Mesenchymal stem cell (in vitro differentiated cells and primary cell): ENCODE measurements at regions not wholly inside any gene's neighbourhood (a gene's known extent, or its start where the extent isn't known, plus 50 kb on each side); places are given as distances from the start of the nearest gene placed in this dataset.

ENCODE experiments used
- DNase-seq: peaks from one replicate; pipeline ENCODE4 v3.0.0-alpha.2; 2013
- H2AFZ ChIP-seq: one replicate; pipeline ENCODE4 v1.6.1; 2013; ENCODE audit warnings: low read depth, mild to moderate bottlenecking, control low read depth, inconsistent platforms, low read length, moderate library complexity
- H2AK5ac ChIP-seq: 2 replicates; pipeline ENCODE4 v1.6.1; 2013; ENCODE audit warnings: low read length, moderate library complexity, mild to moderate bottlenecking, inconsistent platforms; ENCODE audit not compliant: severe bottlenecking
- H2BK120ac ChIP-seq: one replicate; pipeline ENCODE4 v1.6.1; 2013; ENCODE audit warnings: low read depth, mild to moderate bottlenecking, inconsistent platforms, low read length, moderate library complexity
- H2BK12ac ChIP-seq, 2 experiments: one replicate each; pipeline ENCODE4 v1.6.1; 2013; ENCODE audit warnings: inconsistent platforms in 2 of 2, low read length in 2 of 2, mild to moderate bottlenecking in 2 of 2, moderate library complexity in 2 of 2, control low read depth in 1 of 2
- H2BK15ac ChIP-seq: one replicate; pipeline ENCODE4 v1.6.1; 2013; ENCODE audit warnings: mild to moderate bottlenecking, low read depth, inconsistent platforms; ENCODE audit not compliant: poor library complexity, severe bottlenecking
- H2BK5ac ChIP-seq: 2 replicates; pipeline ENCODE4 v1.6.1; 2013; ENCODE audit warnings: low read depth, mild to moderate bottlenecking, low read length, control low read depth, inconsistent platforms; ENCODE audit not compliant: poor library complexity, severe bottlenecking
- H3K14ac ChIP-seq, 2 experiments: one replicate each; pipeline ENCODE4 v1.6.1; 2013; ENCODE audit warnings: inconsistent platforms in 2 of 2, low read length in 2 of 2, control low read depth in 1 of 2, mild to moderate bottlenecking in 1 of 2, moderate library complexity in 1 of 2
- H3K18ac ChIP-seq, 2 experiments: one replicate each; pipeline ENCODE4 v1.6.1; 2013; ENCODE audit warnings: inconsistent platforms in 2 of 2, low read length in 2 of 2, control low read depth in 1 of 2, low read depth in 1 of 2, mild to moderate bottlenecking in 1 of 2
- H3K23ac ChIP-seq, 2 experiments: one replicate each; pipeline ENCODE4 v1.6.1; 2013; ENCODE audit warnings: inconsistent platforms in 2 of 2, low read length in 2 of 2, mild to moderate bottlenecking in 2 of 2, moderate library complexity in 2 of 2, control low read depth in 1 of 2
- H3K27ac ChIP-seq: 2 replicates; pipeline ENCODE4 v1.5.1; 2013; ENCODE audit warnings: mild to moderate bottlenecking, moderate library complexity, low read length, control low read depth, inconsistent platforms; ENCODE audit not compliant: poor library complexity, severe bottlenecking
- H3K27me3 ChIP-seq, 2 experiments: 2 replicates each; pipeline versions ENCODE4 v1.6.1 to v1.7.0; 2013; ENCODE audit warnings: low read length in 2 of 2, mild to moderate bottlenecking in 2 of 2, moderate library complexity in 2 of 2, control low read depth in 1 of 2, inconsistent platforms in 1 of 2; ENCODE audit not compliant: control insufficient read depth in 1 of 2, insufficient read depth in 1 of 2
- H3K36me3 ChIP-seq, 2 experiments: 2 replicates each; pipeline versions ENCODE4 v1.6.1 to v1.7.0; 2013; ENCODE audit warnings: low read length in 2 of 2, control low read depth in 1 of 2, inconsistent platforms in 1 of 2, low read depth in 1 of 2, mild to moderate bottlenecking in 1 of 2; ENCODE audit not compliant: insufficient read depth in 2 of 2, control insufficient read depth in 1 of 2
- H3K4ac ChIP-seq, 2 experiments: one replicate each; pipeline ENCODE4 v1.6.1; 2013; ENCODE audit warnings: inconsistent platforms in 2 of 2, low read length in 2 of 2, mild to moderate bottlenecking in 2 of 2, moderate library complexity in 2 of 2, control low read depth in 1 of 2, low read depth in 1 of 2
- H3K4me1 ChIP-seq: 2 replicates; pipeline ENCODE4 v1.6.1; 2013; ENCODE audit warnings: low read depth, low read length, control low read depth; ENCODE audit not compliant: control insufficient read depth, insufficient read depth
- H3K4me2 ChIP-seq: 2 replicates; pipeline ENCODE4 v1.6.1; 2013; ENCODE audit warnings: low read length, mild to moderate bottlenecking, inconsistent platforms; ENCODE audit not compliant: poor library complexity, severe bottlenecking
- H3K4me3 ChIP-seq, 2 experiments: 2 replicates each; pipeline versions ENCODE4 v1.5.1 to v1.7.0; 2013; ENCODE audit warnings: low read length in 2 of 2, mild to moderate bottlenecking in 2 of 2, control low read depth in 1 of 2, low read depth in 1 of 2; ENCODE audit not compliant: insufficient read depth in 1 of 2
- H3K79me1 ChIP-seq: replicated peaks from 2 replicates; pipeline ENCODE4 v1.6.1; 2013; ENCODE audit warnings: mild to moderate bottlenecking, control low read depth, low read length, inconsistent platforms; ENCODE audit not compliant: poor library complexity, severe bottlenecking
- H3K9ac ChIP-seq: 2 replicates; pipeline ENCODE4 v1.7.0; 2013; ENCODE audit warnings: mild to moderate bottlenecking, low read length, moderate library complexity
- H3K9me3 ChIP-seq: 2 replicates; pipeline ENCODE4 v1.7.0; 2013; ENCODE audit warnings: mild to moderate bottlenecking, low read length; ENCODE audit not compliant: control insufficient read depth
- H4K8ac ChIP-seq: one replicate; pipeline ENCODE4 v1.6.1; 2013; ENCODE audit warnings: inconsistent platforms, mild to moderate bottlenecking, low read length, moderate library complexity
- H4K91ac ChIP-seq: one replicate; pipeline ENCODE4 v1.6.1; 2013; ENCODE audit warnings: mild to moderate bottlenecking, low read length, inconsistent platforms
- WGBS: methylation state at CpG from one replicate; pipeline ENCODE4 v1.1.7; 2013; ENCODE audit warnings: mixed read lengths; 5-methylcytosine and 5-hydroxymethylcytosine counted together

- Histone ChIP-seq H3K23ac (no peak overlapping the region), H4K8ac (no peak overlapping the region), H3K36me3 (no peaks in the 10 kb centered on the region), H3K18ac (no peak overlapping the region), H3K4me1 (no peaks in the 10 kb centered on the region), H2AK5ac (no peak overlapping the region), H2BK120ac (no peak overlapping the region), H2BK12ac (no peak overlapping the region), H3K79me1 (no peaks in the 10 kb centered on the region), H3K9me3 (peaks cover 7% of the 10 kb centered on the region), H2BK5ac (no peak overlapping the region), H4K91ac (no peak overlapping the region), H3K9ac (no peak overlapping the region), H2AFZ (no peak overlapping the region), H3K27ac (no peak overlapping the region), H3K14ac (no peak overlapping the region), H3K4ac (no peak overlapping the region), H3K27me3 (no peaks in the 10 kb centered on the region), H3K4me3 (no peak overlapping the region), H3K4me2 (no peak overlapping the region), H2BK15ac (no peak overlapping the region)
- WGBS = 83% methylated on average over 2 of the region's 2 CpGs
- DNase-seq = no peak
Measured at GRCh38 chr5:25027061-25027460, 382.3 kb upstream of the CDH10 start.

GRCh38 chr5:25025831-25026230, 381.1 kb upstream of the CDH10 start:
- Histone ChIP-seq H2AFZ (no peak overlapping the region), H2BK5ac (no peak overlapping the region), H3K27ac (no peak overlapping the region), H3K4me2 (no peak overlapping the region), H2BK12ac (no peak overlapping the region), H2BK120ac (no peak overlapping the region), H3K9ac (no peak overlapping the region), H3K14ac (no peak overlapping the region), H4K8ac (no peak overlapping the region), H3K27me3 (no peaks in the 10 kb centered on the region), H3K4ac (no peak overlapping the region), H3K79me1 (no peaks in the 10 kb centered on the region), H3K4me1 (no peaks in the 10 kb centered on the region), H2BK15ac (no peak overlapping the region), H3K36me3 (no peaks in the 10 kb centered on the region), H3K4me3 (no peak overlapping the region), H3K23ac (no peak overlapping the region), H2AK5ac (no peak overlapping the region), H3K18ac (no peak overlapping the region), H4K91ac (no peak overlapping the region), H3K9me3 (peaks cover 7% of the 10 kb centered on the region)
- 100% methylated on average over 1 of the region's 4 CpGs for WGBS
- no peak for DNase-seq

GRCh38 chr5:25020454-25020853, 375.7 kb upstream of the CDH10 start:
- H3K18ac ChIP-seq = no peak overlapping the region
- H3K9ac ChIP-seq = no peak overlapping the region
- no peaks in the 10 kb centered on the region for H3K79me1 ChIP-seq
- no peak overlapping the region for H3K4me3 ChIP-seq
- H4K91ac ChIP-seq = no peak overlapping the region
- DNase-seq = no peak
- H3K4me2 ChIP-seq = no peak overlapping the region
- no peak overlapping the region for H3K27ac ChIP-seq
- H3K4me1 ChIP-seq = no peaks in the 10 kb centered on the region
- H2BK12ac ChIP-seq = no peak overlapping the region
- H2BK15ac ChIP-seq = no peak overlapping the region
- H3K9me3 ChIP-seq = peaks cover 5% of the 10 kb centered on the region
- no peaks in the 10 kb centered on the region for H3K27me3 ChIP-seq
- H3K4ac ChIP-seq = no peak overlapping the region
- no peak overlapping the region for H3K23ac ChIP-seq
- H3K14ac ChIP-seq = no peak overlapping the region
- WGBS = 41% methylated on average over 1 of the region's 1 CpG
- H2BK5ac ChIP-seq = no peak overlapping the region
- no peak overlapping the region for H4K8ac ChIP-seq
- H2BK120ac ChIP-seq = no peak overlapping the region
- no peak overlapping the region for H2AK5ac ChIP-seq
- H3K36me3 ChIP-seq = no peaks in the 10 kb centered on the region
- no peak overlapping the region for H2AFZ ChIP-seq

GRCh38 chr5:25009063-25009462, 364.3 kb upstream of the CDH10 start:
- Histone ChIP-seq H3K4me1 (no peaks in the 10 kb centered on the region), H2AFZ (no peak overlapping the region), H3K27me3 (no peaks in the 10 kb centered on the region), H2BK5ac (no peak overlapping the region), H2AK5ac (no peak overlapping the region), H2BK15ac (no peak overlapping the region), H2BK12ac (no peak overlapping the region), H3K9ac (no peak overlapping the region), H3K14ac (no peak overlapping the region), H3K4me3 (no peak overlapping the region), H4K91ac (no peak overlapping the region), H3K4ac (no peak overlapping the region), H3K27ac (no peak overlapping the region), H3K18ac (no peak overlapping the region), H3K36me3 (no peaks in the 10 kb centered on the region), H2BK120ac (no peak overlapping the region), H3K23ac (no peak overlapping the region), H3K79me1 (no peaks in the 10 kb centered on the region), H3K4me2 (no peak overlapping the region), H4K8ac (no peak overlapping the region), H3K9me3 (peaks cover 7% of the 10 kb centered on the region)
- 72% methylated on average over 6 of the region's 9 CpGs for WGBS
- DNase-seq = peak; percentile 26
